GM19043 (cell line): ENCODE measurements at regions not wholly inside any gene's neighbourhood (a gene's known extent, or its start where the extent isn't known, plus 50 kb on each side); places are given as distances from the start of the nearest gene placed in this dataset.

Experiments used
- ATAC-seq: cut with Tn5 transposase; IDR thresholded peaks from one replicate; pipeline ENCODE4 v1.9.1; 2021; ENCODE audit warnings: low read depth; ENCODE audit not compliant: unreplicated experiment

GRCh38 chr17:71284032-71284755, 836.6 kb upstream of the SOX9 start:
- ATAC-seq = no peak

- ATAC-seq = no peak
Measured at GRCh38 chr17:71286625-71287024, 834.2 kb upstream of the SOX9 start.

DNA sequence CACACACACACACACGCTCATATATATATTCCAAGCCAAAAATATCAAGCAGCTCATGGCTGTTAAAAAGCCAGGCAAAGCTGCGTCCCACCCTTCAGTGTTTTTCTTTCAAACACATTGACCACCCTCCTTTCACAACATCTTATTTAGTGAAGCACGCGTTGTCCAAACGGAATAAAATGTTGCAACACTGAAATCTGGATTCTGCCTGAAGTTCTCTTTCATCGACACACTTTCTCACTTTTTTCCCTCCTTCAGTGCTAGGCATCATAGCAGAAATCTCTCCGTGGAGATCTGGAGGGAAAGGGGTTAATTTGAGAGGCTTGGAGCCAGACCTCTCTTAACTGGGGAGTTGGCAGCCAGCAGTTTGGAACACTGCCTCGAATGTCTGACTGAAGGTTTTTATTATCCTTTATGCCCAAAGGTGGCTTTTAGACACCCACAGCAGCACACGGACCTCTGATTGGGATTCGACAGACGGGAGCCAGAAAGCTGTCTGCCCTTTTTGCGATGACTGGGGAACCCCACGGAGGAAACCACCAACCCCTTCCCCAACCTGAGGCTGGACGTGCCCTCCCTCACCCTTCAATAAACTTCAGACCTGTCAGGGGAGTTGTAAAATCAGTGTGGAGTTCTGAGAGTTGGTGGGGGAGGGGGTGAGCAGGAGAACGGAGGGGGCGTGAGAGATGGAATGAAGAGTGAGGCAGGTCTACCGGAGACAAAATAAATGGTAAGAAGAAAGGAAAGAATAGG, 833.6 kb upstream of the SOX9 start:
- ATAC-seq = no peak

- no peak for ATAC-seq
Measured at GRCh38 chr17:71292006-71292405, 828.8 kb upstream of the SOX9 start.

- ATAC-seq = no peak
Measured at GRCh38 chr17:71296005-71296404, 824.8 kb upstream of the SOX9 start.

DNA sequence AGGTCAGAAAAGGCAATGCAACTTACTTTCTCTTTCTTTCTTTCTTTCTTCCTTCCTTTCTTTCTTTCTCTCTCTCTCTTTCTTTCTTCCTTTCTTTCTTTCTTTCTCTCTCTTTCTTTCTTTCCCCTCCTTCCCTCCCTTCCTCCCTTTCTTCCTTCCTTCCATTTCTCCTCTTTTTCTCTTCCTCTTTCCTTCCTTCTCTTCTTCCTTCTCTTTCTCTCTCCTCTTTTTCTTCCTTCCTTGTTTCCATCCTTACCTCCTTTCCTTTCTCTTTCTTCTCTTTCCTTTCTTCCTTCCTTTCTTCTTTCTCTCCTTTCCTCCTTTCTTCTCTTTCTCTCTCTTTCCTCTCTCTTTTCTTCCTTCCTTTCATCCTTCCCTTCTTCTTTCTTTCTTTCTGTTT, 819.8 kb upstream of the SOX9 start:
- no peak for ATAC-seq

- no peak for ATAC-seq
Measured at GRCh38 chr17:71302721-71303549, 817.9 kb upstream of the SOX9 start.

- no peak for ATAC-seq
Measured at GRCh38 chr17:71304498-71305158, 816.2 kb upstream of the SOX9 start.

DNA sequence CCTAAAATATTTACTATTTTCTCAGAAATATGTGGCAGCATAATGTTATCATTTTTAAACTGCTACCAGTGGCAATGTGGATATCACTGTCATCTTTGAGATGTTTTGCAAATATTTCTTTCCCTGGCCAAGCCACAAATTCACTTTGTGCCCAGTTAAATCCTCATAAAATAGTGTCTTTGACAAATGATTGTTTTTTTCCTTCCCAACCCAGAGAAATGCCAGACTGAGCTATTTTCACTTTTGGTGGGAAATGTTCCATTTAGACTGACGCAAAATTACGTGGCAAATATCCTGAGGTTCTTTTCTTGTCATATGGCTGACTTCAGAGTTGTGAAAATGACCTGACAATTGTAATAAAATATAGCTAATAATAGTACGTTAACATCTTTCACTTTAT, 807.0 kb upstream of the SOX9 start:
- ATAC-seq = no peak

GRCh38 chr17:71315568-71315967, 805.3 kb upstream of the SOX9 start:
- ATAC-seq = no peak

DNA sequence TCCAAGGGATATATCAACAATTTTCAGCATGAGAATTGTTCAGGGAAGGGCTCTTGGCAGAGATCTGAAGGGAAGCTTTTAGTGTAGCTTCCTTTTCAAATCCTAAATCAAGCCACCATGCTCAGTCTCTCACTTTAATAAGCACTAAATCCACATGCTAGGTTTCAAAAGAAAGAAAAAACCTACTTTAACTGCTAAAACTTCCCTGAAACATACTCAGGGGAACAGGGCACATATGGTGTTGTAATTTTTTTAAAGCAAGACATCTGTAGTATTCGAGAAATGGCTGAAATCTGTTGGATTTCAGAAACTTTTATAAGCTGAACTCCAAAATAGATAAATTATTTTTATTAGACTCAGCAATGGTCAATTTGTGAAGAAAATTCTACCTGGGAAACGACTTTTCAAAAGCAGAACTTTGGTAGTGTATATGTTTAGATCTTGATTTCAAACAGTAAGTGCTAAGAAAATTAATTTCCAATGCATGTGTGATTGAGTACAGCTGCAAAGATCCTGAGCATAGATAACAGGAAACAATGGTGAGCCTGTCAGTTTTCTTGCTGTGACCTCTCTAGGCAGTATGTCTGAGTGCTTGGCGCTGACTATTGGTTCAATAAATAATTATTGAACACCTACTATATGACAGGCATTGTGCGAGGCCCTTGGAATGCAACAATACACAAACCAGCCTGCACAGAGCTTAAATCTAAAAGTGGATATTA, 804.5 kb upstream of the SOX9 start:
- no peak for ATAC-seq

- no peak for ATAC-seq
Measured at GRCh38 chr17:71320009-71320796, 800.6 kb upstream of the SOX9 start.

DNA sequence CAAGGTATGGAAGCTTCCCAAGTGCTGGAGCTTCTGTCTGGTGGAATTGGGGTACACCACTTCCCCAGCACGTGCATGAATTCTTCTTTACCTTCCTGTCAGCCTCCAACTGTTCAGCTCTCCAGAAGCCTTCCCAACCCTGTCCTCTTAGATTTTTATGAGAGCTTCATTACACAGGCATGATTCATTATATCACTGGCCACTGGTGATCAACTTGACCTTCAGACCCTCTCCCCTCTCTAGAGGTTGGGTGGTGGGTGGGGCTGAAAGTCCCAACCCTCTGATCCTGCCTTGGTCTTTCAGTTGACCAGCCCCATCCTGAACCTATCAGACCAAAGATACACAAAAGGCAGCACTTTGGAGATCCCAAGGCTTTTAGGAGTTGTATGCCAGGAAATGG, 795.7 kb upstream of the SOX9 start:
- ATAC-seq = no peak

- no peak for ATAC-seq
Measured at GRCh38 chr17:71325886-71326285, 794.9 kb upstream of the SOX9 start.

DNA sequence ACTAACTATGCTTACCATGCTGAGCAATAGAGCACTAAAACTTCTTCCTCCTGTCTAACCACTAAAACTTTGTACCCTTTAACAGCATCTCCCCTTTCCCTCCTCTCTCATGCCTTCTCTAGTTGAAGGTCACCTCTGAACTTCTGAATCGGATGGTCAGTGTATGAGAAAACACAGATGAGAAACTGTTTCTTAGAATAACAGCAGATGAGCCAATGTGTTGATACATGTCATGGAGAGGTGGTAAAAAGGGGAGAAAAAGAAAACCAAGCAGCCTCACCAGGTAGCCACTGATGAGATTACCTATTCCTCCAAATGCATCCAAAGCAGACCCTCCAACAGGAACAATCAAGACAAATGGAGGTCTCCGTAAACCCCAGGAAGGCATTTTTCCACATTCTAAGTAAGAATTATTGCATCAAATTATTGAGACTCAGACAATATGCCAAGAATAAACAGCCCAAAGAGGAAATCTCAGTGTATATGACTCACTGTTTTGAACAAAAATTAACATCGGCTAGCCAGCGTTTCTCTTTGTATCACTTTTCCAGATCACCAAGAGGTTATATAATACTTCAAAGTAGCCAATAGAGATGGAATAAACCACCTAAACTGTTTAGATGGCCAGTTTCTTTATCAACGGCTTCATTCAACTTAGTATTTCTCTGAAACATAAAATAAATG, 793.3 kb upstream of the SOX9 start:
- ATAC-seq = no peak

DNA sequence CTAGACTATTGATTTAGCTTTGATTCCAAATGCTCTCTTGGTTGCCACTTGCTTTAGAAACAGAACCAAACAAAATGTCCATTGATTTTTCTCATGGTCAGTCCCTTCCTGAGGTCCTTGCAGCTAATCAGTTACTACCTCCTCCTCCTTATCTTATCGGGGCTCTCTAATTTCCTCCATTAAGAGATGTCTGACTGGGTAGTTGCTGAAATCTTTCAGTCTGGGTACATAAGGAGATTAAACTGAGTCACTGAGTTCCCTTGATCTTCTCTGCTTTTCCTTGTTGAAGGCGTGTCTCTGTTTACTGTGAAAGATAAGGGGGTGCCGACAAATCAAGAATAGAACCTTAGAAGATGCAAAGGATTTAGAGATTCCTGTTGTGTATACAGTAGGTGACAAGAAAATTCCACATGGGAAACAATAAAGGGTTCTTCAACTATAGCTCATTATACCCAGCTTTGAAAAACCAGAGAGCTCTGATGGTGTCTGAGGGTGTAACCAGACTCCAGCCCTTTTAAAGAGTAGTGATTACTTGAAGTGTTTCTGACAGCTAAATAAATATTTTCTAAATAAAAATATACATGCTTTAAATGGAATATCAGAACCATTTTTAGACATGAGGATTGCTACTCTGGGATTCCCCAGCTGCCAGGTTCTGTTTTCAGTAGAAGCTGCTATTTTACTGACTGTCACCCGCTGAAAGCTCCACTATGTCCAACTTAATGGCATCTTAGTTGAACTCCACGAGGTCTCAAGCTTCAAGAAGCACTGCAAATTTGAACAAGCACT, 791.3 kb upstream of the SOX9 start:
- no peak for ATAC-seq

- ATAC-seq = no peak
Measured at GRCh38 chr17:71330099-71330375, 790.8 kb upstream of the SOX9 start.

- ATAC-seq = no peak
Measured at GRCh38 chr17:71331754-71332325, 789.0 kb upstream of the SOX9 start.
